GM19351 (cell line): ENCODE measurements at regions not wholly inside any gene's neighbourhood (a gene's known extent, or its start where the extent isn't known, plus 50 kb on each side); places are given as distances from the start of the nearest gene placed in this dataset.
"Not testable (repeated sequence)": the region's sequence is repeated elsewhere in the genome, so short reads cannot be mapped to it uniquely, and the experiment has no call there.

Source experiments
- ATAC-seq: cut with Tn5 transposase; IDR thresholded peaks from one replicate; pipeline ENCODE4 v1.9.1; 2021; ENCODE audit warnings: mild to moderate bottlenecking, moderate library complexity; ENCODE audit not compliant: unreplicated experiment

GRCh38 chr9:110130791-110131416 lies 77.1 kb downstream of the C9orf152 start:
- no peak for ATAC-seq

GRCh38 chr9:110131499-110131898 lies 76.5 kb downstream of the C9orf152 start:
- ATAC-seq, result no peak

GRCh38 chr9:110132531-110132930 lies 75.4 kb downstream of the C9orf152 start:
- ATAC-seq, result not testable (repeated sequence)

- ATAC-seq, result no peak
Observed at GRCh38 chr9:110133059-110133458, 74.9 kb downstream of the C9orf152 start.

GRCh38 chr9:110133608-110134210 lies 74.2 kb downstream of the C9orf152 start:
- ATAC-seq, result no peak

GRCh38 chr9:110135846-110136245 lies 72.1 kb downstream of the C9orf152 start:
- no peak for ATAC-seq

GRCh38 chr9:110136802-110137201 lies 71.2 kb downstream of the C9orf152 start:
- ATAC-seq, result no peak

GRCh38 chr9:110140276-110140675 lies 67.7 kb downstream of the C9orf152 start:
- no peak for ATAC-seq

- ATAC-seq, result no peak
Observed at GRCh38 chr9:110141227-110141793, 66.6 kb downstream of the C9orf152 start.

- ATAC-seq, result no peak
Observed at GRCh38 chr9:110142253-110142652, 65.7 kb downstream of the C9orf152 start.

GRCh38 chr9:110142868-110143481 lies 65.0 kb downstream of the C9orf152 start:
- peak; percentile 25 for ATAC-seq

GRCh38 chr9:110143485-110143884 lies 64.5 kb downstream of the C9orf152 start:
- ATAC-seq, result peak; percentile 42

- ATAC-seq, result peak; percentile 42
Observed at GRCh38 chr9:110143950-110144545, 63.9 kb downstream of the C9orf152 start.

- no peak for ATAC-seq
Observed at GRCh38 chr9:110146373-110146772, 61.6 kb downstream of the C9orf152 start.

- ATAC-seq, result peak; percentile 74
Observed at GRCh38 chr9:110148384-110148783, 59.6 kb downstream of the C9orf152 start.

GRCh38 chr9:110148891-110149290 lies 59.1 kb downstream of the C9orf152 start:
- ATAC-seq, result no peak
